ENCODE measurements at regions not wholly inside any gene's neighbourhood (a gene's known extent, or its start where the extent isn't known, plus 50 kb on each side); places are given as distances from the start of the nearest gene placed in this dataset.

- TF ChIP-seq CTCF (IDR thresholded peaks at IDR 0.05) (no peak), POLR2A (IDR thresholded peaks at IDR 0.05) (no peak)
These were observed 885.6 kb upstream of the COX7C start for GRCh38 chr5:85732185-85732584.
